Thyroid gland (tissue), 4 donors: ENCODE measurements at regions not wholly inside any gene's neighbourhood (a gene's known extent, or its start where the extent isn't known, plus 50 kb on each side); places are given as distances from the start of the nearest gene placed in this dataset.

Experiments
- POLR2A ChIP-seq, 2 donors: fragments of 450-650 bp; IDR thresholded peaks; one replicate each; pipeline ENCODE4 v1.6.1; 2017; ENCODE audit warnings: antibody characterized with exemption in 2 of 2, mild to moderate bottlenecking in 2 of 2, moderate library complexity in 1 of 2
- TF ChIP-seq, protein P1 (sequence below), 6 experiments: fragments of 200-600 bp in 3 of 6; fragments of 450-650 bp in 3 of 6; sonication (generic) in 3 of 6; IDR thresholded peaks; one replicate each; pipeline ENCODE4 v1.5.1; 2016 to 2019; ENCODE audit warnings: antibody characterized with exemption in 6 of 6, mild to moderate bottlenecking in 2 of 6, inconsistent platforms in 1 of 6, moderate library complexity in 1 of 6

- TF ChIP-seq, protein P1, sequence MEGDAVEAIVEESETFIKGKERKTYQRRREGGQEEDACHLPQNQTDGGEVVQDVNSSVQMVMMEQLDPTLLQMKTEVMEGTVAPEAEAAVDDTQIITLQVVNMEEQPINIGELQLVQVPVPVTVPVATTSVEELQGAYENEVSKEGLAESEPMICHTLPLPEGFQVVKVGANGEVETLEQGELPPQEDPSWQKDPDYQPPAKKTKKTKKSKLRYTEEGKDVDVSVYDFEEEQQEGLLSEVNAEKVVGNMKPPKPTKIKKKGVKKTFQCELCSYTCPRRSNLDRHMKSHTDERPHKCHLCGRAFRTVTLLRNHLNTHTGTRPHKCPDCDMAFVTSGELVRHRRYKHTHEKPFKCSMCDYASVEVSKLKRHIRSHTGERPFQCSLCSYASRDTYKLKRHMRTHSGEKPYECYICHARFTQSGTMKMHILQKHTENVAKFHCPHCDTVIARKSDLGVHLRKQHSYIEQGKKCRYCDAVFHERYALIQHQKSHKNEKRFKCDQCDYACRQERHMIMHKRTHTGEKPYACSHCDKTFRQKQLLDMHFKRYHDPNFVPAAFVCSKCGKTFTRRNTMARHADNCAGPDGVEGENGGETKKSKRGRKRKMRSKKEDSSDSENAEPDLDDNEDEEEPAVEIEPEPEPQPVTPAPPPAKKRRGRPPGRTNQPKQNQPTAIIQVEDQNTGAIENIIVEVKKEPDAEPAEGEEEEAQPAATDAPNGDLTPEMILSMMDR (IDR thresholded peaks at IDR 0.05): no peak
- no peak for TF ChIP-seq POLR2A (IDR thresholded peaks at IDR 0.05)
These were observed 52.5 kb upstream of the EVL start for GRCh38 chr14:100012478-100013327.
